GM18517 (cell line): ENCODE measurements at regions not wholly inside any gene's neighbourhood (a gene's known extent, or its start where the extent isn't known, plus 50 kb on each side); places are given as distances from the start of the nearest gene placed in this dataset.
"Not testable (repeated sequence)": the region's sequence is repeated elsewhere in the genome, so short reads cannot be mapped to it uniquely, and the experiment has no call there.

ENCODE experiments used
- ATAC-seq: cut with Tn5 transposase; IDR thresholded peaks from one replicate; pipeline ENCODE4 v1.9.1; 2021; ENCODE audit warnings: mild to moderate bottlenecking, moderate library complexity; ENCODE audit not compliant: unreplicated experiment

DNA sequence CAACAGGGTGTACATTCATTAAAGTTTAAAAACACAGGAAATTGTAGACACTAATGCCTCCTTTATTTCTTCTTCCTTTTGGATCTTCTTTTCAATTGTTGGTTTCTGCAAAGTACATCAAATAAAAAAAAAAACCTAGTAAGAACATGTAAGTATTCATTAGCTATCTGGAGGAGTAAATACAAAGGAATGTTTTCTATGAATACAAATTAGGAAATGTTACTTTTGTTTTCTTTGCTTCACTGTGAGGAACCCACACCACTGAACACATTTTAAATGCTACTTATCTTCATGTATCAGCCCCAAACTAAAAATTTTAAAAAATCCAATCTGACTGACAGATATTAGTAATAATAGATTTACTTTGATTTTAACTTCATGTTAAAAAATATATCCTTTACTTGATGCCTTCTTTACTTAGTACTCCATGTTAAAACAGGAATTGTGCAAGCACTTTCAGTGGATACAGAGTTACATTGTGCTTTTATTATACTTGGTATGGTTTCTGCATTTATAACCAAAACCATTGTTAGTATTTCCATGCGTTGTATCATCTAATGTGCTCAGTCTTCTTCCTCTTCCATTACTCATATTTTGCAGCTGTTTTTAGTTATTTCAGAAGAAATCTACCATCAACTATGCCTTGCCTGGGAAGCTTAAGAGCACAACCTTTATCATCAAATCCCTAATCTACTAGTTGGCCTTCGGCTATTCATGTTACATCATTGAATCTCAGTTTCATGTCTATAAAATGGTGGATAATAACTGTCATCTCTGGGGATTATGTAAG lies 236.9 kb upstream of the DPYD start:
- ATAC-seq, result no peak

DNA sequence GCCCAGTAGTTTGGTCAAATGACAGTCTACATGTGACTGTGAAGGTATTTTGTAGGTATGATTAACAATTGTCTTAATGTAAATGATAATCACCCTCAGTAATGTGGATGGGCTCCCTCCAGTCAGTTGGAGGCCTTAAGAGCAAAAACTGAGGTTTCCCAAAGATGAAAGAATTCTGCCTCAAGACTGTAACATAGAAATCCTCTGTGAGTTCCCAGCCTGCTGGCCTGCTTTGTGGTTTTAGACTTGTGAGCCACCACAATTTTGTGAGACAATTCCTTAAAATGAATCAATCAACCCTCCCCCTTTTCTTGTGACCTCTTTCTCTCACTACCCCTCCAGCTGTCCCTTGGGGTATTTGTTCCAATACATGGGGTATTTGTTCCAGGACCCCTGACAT lies 226.4 kb upstream of the DPYD start:
- no peak for ATAC-seq

DNA sequence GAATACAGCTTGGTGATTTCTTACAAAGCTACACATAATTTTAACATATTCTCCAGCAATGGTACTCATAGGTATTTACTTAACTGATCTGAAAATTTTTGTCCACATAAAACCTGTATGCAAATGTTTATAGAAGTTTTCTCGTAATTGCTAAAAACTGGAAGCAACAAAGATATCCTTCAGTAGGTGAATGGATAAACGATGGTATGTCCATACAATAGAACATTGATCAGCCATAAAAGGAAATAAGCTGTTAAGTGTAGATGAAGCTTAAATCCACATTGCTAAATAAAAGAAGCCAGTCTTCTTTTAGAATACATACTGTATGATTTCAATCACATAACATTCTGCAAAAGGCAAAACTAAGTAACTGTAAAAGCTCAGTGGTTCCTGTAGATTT lies 224.8 kb upstream of the DPYD start:
- no peak for ATAC-seq

DNA sequence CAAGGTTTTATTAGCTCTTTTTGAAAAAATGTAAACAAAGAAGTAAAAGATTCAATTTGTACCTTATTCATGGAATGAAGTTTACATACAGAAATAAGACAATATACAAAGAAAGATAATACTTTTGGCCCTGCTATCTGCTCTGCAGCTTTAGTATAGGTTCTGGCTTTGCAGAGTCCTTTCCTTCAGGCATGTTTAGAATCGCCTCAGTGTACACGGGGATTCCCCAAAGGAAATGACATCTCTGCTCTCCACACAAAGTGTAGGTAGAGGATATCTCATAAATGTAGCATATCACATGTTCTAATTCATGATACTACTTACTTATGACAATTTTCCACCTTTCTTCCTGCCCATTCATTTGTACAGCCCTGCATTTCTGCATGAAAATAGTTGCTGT lies 222.6 kb upstream of the DPYD start:
- no peak for ATAC-seq

- no peak for ATAC-seq
Observed at GRCh38 chr1:98133131-98133530, 212.3 kb upstream of the DPYD start.

DNA sequence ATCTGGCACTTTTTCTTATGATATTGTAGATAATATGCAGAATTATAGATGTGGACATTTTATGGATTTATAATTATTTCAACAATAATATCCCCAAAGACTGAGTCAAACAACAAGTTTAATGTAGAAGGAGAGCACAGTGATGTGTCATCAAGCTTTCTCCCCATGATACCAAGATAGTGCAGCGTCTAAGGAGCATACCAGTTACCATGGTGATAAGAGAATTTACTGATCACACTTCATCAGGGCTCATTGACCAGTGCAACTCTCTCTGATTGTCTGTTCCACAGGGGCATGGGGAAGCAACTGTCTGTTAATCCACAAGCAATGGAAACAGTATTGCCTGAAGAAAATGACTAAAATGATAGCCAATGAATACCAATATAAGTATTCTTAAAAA lies 209.6 kb upstream of the DPYD start:
- ATAC-seq, result no peak

GRCh38 chr1:98129491-98129890 lies 208.7 kb upstream of the DPYD start:
- ATAC-seq, result no peak

- ATAC-seq, result no peak
Observed at GRCh38 chr1:98126740-98127139, 205.9 kb upstream of the DPYD start.

DNA sequence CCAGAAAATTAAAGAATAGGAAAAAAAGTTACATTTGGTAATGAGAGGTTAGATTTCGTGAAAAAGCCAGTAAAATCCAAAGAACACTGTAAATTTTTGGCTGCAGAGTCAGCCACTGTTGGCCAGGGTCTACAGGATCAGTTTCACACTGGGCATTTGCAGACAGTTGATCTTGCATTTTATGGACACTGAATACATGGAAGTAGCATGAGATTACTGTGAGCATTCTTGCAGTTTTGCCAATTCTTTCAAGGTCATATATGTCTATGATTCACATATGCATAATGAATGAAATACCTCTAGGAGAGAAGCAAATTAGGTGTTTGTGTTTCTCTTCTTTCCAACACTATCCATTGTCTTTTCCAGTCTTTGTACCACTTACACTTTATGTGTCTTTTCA lies 200.8 kb upstream of the DPYD start:
- no peak for ATAC-seq

DNA sequence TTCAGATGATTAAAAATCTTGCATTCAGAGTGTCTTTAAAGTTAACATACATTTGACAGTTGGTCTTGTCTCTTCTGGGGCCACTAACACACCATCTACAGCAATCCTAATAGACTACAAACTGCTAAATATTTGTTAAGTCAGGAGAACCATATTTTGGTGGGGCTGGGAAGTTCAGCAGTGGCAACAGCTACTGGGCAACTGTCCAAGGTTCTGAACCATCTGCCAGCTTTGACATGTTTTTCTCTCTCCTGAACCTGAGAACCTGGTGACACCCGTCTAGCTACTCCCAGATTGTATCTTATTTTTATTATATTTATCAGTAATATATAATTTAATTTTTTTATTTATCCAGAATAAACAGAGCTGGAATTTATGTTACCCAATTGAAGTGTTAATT lies 199.0 kb upstream of the DPYD start:
- ATAC-seq, result no peak

- ATAC-seq, result no peak
Observed at GRCh38 chr1:98113811-98114210, 193.0 kb upstream of the DPYD start.

DNA sequence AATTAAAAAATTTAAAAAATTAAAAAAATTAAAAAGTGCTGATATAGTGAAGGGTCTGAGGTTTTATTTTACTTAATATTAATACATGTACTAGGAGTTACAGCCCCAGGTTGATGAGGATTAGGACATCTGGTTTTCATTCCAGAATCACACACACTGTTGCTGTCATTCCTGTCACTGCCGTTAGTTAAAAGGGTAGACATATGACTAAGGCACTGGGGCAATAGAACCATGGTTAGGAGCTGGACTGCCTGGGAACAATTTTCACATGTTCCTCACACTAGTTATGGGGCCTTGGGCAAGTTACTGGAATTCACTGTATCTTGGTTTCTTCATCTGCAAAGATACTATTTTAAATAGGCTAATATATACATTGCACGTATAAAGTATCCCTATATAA lies 191.8 kb upstream of the DPYD start:
- no peak for ATAC-seq

DNA sequence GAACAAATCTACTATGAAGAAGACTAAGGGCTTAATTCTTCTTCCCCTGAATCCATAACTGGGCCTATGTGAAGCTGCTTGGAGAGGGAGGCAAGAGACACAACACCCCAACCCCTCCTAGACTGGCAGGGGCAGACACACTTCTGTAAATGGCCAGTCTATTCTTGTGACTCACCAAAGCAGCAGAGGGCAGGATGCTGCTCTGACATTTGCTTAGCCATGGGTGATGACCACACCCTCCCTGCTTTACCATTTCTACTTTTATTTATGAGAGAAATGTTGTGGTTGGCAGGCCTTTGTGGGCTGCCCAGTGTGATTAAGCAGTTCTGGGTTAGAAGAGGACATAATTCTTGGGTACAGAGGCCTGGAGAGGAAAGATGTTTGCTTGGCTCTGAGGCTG lies 189.8 kb upstream of the DPYD start:
- no peak for ATAC-seq

GRCh38 chr1:98108378-98108777 lies 187.5 kb upstream of the DPYD start:
- not testable (repeated sequence) for ATAC-seq

GRCh38 chr1:98107256-98107655 lies 186.4 kb upstream of the DPYD start:
- no peak for ATAC-seq

DNA sequence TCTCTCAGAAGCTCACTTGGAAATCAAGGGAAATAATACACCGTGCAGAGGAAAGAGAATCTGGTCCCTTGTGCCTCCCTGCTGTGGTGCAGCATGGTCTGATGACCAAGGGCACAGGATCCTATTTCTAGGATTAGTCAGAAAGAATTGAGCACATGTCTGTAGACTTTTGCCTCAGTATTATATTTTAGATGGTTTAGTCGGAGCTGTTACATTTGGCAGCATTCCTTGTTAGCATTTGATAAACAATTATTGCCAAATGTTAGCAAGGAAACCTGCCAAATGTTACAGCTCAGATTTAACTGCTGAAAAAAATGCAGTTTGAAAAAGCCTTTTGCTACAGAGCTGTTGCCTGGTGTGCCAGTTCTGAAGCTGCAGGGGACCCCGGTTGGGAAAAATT lies 183.5 kb upstream of the DPYD start:
- ATAC-seq, result no peak

- ATAC-seq, result no peak
Observed at GRCh38 chr1:98103617-98104285, 182.9 kb upstream of the DPYD start.

- no peak for ATAC-seq
Observed at GRCh38 chr1:98102345-98103030, 181.7 kb upstream of the DPYD start.

DNA sequence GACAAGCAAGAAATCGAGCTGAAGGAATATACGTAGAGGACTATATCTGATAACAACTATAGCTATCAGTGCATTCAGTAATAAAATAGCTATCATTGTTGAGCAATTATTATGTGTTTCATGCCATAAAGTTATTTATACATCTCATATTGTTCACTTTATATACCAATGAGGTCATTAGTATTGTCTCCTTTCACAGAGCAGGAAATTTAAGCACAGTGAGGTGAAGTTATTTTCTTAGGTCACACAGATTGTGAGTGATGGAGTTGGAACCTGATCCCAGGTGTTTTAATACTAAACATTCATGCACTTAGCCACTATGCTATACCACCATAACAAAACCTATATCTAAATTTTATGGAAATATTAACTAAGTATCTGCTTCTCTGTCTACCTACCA lies 180.5 kb upstream of the DPYD start:
- ATAC-seq, result no peak

DNA sequence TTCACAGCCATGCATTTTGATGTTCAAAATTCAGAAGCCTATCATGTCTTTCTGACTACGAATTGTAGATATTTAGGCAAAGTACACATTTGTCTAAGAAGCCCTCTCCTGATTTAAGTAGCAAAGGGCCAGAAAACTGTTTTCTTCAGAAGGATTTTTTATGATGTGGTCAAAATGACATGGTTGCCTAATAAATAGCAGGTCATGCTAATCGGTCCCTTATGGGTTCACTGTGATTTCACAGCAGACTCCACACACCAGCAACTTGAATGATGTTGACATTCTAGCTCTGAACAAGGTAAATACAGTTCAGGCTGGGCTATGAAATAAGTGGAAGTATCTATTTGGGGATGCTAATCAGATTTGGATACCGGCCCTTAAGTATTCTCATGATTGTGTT lies 178.7 kb upstream of the DPYD start:
- ATAC-seq, result no peak

GRCh38 chr1:98098473-98098872 lies 177.6 kb upstream of the DPYD start:
- ATAC-seq, result no peak

- ATAC-seq, result no peak
Observed at GRCh38 chr1:98090351-98090750, 169.5 kb upstream of the DPYD start.
